Choroid plexus epithelial cell (primary cell): ENCODE measurements at regions not wholly inside any gene's neighbourhood (a gene's known extent, or its start where the extent isn't known, plus 50 kb on each side); places are given as distances from the start of the nearest gene placed in this dataset.
"Not testable (repeated sequence)": the region's sequence is repeated elsewhere in the genome, so short reads cannot be mapped to it uniquely, and the experiment has no call there.

Experiments used
- DNase-seq: peaks from one replicate; pipeline ENCODE4 v3.0.0-alpha.2; 2010; ENCODE audit warnings: low read depth
- H3K4me3 ChIP-seq: 2 replicates; pipeline ENCODE4 v1.5.1; 2011; ENCODE audit warnings: low read depth, mild to moderate bottlenecking, control low read depth, low read length, moderate library complexity
- CTCF ChIP-seq: conservative IDR thresholded peaks from 2 replicates; pipeline ENCODE4 v1.5.1; 2011; ENCODE audit warnings: low read depth, mild to moderate bottlenecking, control low read depth, inconsistent platforms, low read length, moderate library complexity

GRCh38 chr16:73955702-73956101 is 340.9 kb upstream of the PSMD7 start:
- no peak for TF ChIP-seq CTCF
- DNase-seq, result no peak
- H3K4me3 ChIP-seq, result no peak overlapping the region

- no peak overlapping the region for H3K4me3 ChIP-seq
- TF ChIP-seq CTCF, result no peak
- DNase-seq, result no peak
Measured at GRCh38 chr16:73955255-73955654, 341.4 kb upstream of the PSMD7 start.

- no peak for TF ChIP-seq CTCF
Measured at GRCh38 chr16:73951481-73951880, 345.1 kb upstream of the PSMD7 start.

GRCh38 chr16:73949574-73950320 is 346.9 kb upstream of the PSMD7 start:
- DNase-seq, result peak; percentile 67
- no peak for TF ChIP-seq CTCF
- H3K4me3 ChIP-seq, result no peak overlapping the region

More at GRCh38 chr16:73951481-73951880, 345.1 kb upstream of the PSMD7 start:
- peak; percentile 1 for DNase-seq
- no peak overlapping the region for H3K4me3 ChIP-seq

- TF ChIP-seq CTCF, result no peak
- no peak overlapping the region for H3K4me3 ChIP-seq
- DNase-seq, result no peak
Measured at GRCh38 chr16:73945631-73946030, 351.0 kb upstream of the PSMD7 start.

GRCh38 chr16:73943184-73943583 is 353.4 kb upstream of the PSMD7 start:
- H3K4me3 ChIP-seq, result not testable (repeated sequence)

GRCh38 chr16:73940786-73941185 is 355.8 kb upstream of the PSMD7 start:
- DNase-seq, H3K4me3 ChIP-seq: not testable (repeated sequence)

More at GRCh38 chr16:73943184-73943583, 353.4 kb upstream of the PSMD7 start:
- DNase-seq, result not testable (repeated sequence)

GRCh38 chr16:73923951-73924350 is 372.7 kb upstream of the PSMD7 start:
- no peak overlapping the region for H3K4me3 ChIP-seq
- TF ChIP-seq CTCF, result no peak
- no peak for DNase-seq
